GM19468 (cell line): ENCODE measurements at regions not wholly inside any gene's neighbourhood (a gene's known extent, or its start where the extent isn't known, plus 50 kb on each side); places are given as distances from the start of the nearest gene placed in this dataset.
"Not testable (repeated sequence)": the region's sequence is repeated elsewhere in the genome, so short reads cannot be mapped to it uniquely, and the experiment has no call there.

ENCODE experiments used
- ATAC-seq: cut with Tn5 transposase; IDR thresholded peaks from one replicate; pipeline ENCODE4 v1.9.1; 2021; ENCODE audit warnings: mild to moderate bottlenecking, moderate library complexity, moderate number of reproducible peaks; ENCODE audit not compliant: unreplicated experiment; ENCODE audit errors: extremely low read depth

GRCh38 chr1:121001090-121001726, 111.6 kb downstream of the PPIAL4A start:
- ATAC-seq = not testable (repeated sequence)

GRCh38 chr1:121003230-121003629, 113.7 kb downstream of the PPIAL4A start:
- not testable (repeated sequence) for ATAC-seq

- not testable (repeated sequence) for ATAC-seq
These were observed 117.3 kb downstream of the PPIAL4A start for GRCh38 chr1:121006826-121007225.

GRCh38 chr1:121007755-121008154, 118.2 kb downstream of the PPIAL4A start:
- not testable (repeated sequence) for ATAC-seq

GRCh38 chr1:121008512-121009215, 119.1 kb downstream of the PPIAL4A start:
- ATAC-seq = not testable (repeated sequence)

GRCh38 chr1:121009216-121010057, 119.9 kb downstream of the PPIAL4A start:
- ATAC-seq = not testable (repeated sequence)

- not testable (repeated sequence) for ATAC-seq
These were observed 120.6 kb downstream of the PPIAL4A start for GRCh38 chr1:121010141-121010540.

- ATAC-seq = not testable (repeated sequence)
These were observed 123.6 kb downstream of the PPIAL4A start for GRCh38 chr1:121013181-121013580.

GRCh38 chr1:121016182-121017028, 126.8 kb downstream of the PPIAL4A start:
- not testable (repeated sequence) for ATAC-seq

- not testable (repeated sequence) for ATAC-seq
These were observed 130.3 kb downstream of the PPIAL4A start for GRCh38 chr1:121019715-121020349.

GRCh38 chr1:121020350-121021236, 131.0 kb downstream of the PPIAL4A start:
- not testable (repeated sequence) for ATAC-seq

GRCh38 chr1:121021716-121022115, 132.1 kb downstream of the PPIAL4A start:
- not testable (repeated sequence) for ATAC-seq

GRCh38 chr1:121032878-121033494, 143.4 kb downstream of the PPIAL4A start:
- not testable (repeated sequence) for ATAC-seq

GRCh38 chr1:121036792-121037191, 147.2 kb downstream of the PPIAL4A start:
- not testable (repeated sequence) for ATAC-seq

- not testable (repeated sequence) for ATAC-seq
These were observed 143.2 kb downstream of the FAM72B start for GRCh38 chr1:121040974-121041373.

- ATAC-seq = not testable (repeated sequence)
These were observed 142.6 kb downstream of the FAM72B start for GRCh38 chr1:121041497-121041896.

GRCh38 chr1:121042882-121043281, 141.3 kb downstream of the FAM72B start:
- not testable (repeated sequence) for ATAC-seq

GRCh38 chr1:121048293-121048752, 135.8 kb downstream of the FAM72B start:
- not testable (repeated sequence) for ATAC-seq
